ENCODE measurements at regions not wholly inside any gene's neighbourhood (a gene's known extent, or its start where the extent isn't known, plus 50 kb on each side); places are given as distances from the start of the nearest gene placed in this dataset.
"Not testable (repeated sequence)": the region's sequence is repeated elsewhere in the genome, so short reads cannot be mapped to it uniquely, and the experiment has no call there.

DNA sequence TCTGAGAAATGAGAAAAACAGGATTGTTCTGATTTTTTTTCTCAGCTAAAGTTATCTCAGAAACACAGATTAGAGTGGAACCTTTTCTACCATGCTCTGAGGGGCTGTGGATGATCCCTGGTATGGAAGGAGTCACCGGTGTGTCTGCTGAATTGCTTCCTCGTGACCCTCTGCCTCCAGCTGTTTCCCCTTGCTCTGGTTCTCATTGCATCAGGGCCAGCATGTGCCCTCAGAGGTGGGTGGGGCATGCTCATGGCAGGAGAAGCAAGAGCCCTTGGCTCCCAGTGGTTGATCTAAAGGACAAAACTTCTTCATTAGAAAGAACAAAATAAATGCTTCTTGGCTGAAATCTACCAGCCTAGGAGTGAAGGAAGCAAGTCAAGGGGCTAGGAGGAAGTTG, 183.2 kb upstream of the HMCN1 start:
- intact Hi-C loops (cut with micrococcal nuclease) = no loop called here

DNA sequence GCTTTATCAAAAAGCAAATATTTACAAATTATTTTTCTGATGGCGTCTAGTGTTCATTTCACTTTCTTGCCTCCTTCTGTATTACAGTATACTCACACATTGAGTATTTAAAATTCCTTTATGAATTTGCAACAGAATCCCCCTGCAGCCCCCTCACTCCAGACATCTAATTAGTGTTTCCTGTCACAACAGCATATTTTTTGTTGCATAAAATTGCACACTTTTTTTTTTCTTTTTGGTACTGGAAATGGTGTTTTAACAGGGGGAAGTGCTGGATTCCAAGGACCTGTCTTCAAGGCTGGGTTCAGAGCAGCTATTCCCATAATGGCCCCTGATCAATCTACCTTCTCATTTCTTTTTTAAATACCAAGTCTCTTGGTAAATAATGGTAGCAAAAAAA, 184.3 kb upstream of the HMCN1 start:
- intact Hi-C loops (cut with micrococcal nuclease) = no loop called here

DNA sequence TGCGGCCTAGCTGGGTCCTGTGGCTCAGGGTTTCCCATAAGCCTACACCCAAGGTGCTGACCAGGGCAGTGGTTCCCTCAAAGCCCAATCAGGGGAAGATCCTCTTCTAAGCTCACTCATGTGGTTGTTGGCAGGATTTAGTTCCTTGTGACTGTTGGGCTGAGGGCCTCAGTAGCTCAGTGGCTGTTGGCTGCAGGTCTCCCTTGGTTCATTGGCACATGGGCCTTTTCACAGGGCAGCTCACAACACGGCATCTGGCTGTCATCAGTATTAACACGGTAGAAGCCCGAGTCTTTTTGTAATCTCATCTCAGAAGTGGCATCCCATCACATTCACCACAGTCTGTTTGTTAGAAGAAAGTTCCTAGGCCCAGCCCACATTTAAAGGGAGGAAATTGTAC, 188.2 kb upstream of the HMCN1 start:
- intact Hi-C loops (cut with micrococcal nuclease) = no loop called here

DNA sequence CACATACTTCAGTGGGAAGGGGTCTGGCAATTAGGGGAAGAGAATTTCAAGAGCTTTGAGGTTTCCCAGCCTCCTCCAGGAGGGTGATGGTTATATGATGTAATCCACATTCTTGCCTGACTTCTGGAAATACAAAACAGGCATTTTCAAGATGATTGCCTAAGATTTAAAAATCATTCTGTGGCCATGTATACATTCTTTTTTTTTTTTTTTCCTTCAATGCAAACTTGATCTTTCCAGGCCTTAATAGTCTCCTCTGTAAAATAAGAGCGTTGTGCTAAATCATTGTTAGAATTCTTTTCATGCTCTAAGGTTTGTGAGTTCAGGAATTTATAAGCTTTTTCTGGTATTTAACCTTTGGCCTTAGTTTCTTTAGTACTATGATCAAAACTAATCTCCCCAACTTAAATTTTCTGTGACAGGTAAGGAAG, 192.3 kb upstream of the HMCN1 start:
- intact Hi-C loops (cut with micrococcal nuclease) = no loop called here

DNA sequence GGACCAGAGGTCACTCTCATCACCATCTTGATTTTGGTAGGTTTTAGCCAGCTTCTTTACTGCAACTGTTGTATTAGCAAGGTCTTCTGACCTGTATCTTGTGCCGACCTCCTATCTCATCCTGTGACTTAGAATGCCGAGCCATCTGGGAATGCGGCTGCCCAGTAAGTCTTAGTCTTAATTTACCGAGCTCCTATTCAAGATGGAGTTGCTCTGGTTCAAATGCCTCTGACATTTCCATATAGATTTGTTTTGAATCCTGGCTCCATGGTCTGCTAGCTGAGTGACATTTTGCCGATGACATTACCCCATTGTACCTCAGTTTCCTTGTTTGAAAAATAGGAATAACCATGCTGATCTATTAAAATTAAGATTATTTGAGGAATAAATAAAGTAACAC, 193.9 kb upstream of the HMCN1 start:
- intact Hi-C loops (cut with micrococcal nuclease) = no loop called here

DNA sequence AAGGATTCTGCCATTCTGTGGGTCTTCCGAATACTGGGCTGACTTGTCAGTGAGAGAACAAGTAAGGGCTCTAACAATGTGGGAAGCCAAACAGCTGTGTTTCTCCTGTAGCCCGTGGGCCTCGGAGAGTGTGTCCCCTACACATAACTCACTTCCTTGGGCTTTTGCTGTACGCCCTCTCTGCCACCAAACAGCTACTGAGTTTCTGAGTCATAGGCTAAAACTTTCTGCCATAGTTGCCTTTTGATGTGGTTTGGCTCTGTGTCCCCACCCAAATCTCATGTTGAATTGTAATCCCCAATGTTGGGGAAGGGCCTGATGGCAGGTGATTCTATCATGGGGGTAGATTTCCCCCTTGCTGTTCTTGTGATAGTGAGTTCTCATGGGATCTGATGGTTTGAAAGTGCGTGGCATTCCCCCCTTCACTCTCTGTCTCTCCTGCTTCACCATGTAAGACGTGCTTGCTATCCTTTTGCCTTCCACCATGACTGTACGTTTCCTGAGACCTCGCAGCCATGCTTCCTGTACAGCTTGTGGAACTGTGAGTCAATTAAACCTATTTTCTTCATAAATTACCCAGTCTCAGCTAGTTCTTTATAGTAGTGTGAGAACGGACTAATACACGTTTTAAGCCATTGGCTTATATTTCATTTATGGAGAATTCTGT, 194.8 kb upstream of the HMCN1 start:
- intact Hi-C loops (cut with micrococcal nuclease) = no loop called here

DNA sequence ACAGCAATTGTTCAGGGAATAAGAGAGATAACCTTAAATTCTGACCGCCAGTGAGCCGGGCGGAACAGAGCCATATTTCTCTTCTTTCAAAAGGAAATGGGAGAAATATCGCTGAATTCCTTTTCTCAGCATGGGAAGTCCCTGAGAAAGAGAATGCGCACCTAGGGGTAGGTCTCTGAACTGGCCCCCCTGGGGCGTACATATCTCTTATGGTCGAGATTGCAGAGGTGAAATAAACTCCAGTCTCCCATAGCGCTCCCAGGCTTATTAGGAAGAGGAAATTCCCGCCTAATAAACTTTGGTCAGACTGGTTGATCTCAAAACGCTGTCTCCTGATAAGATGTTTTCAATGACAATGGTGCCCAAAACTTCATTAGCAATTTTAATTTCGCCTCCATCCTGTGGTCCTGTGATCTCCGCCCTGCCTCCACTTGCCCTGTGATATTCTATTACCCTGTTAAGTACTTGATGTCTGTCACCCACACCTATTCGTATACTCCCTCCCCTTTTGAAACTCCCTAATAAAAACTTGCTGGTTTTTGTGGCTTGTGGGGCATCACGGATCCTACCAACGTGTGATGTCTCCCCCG, 195.8 kb upstream of the HMCN1 start:
- intact Hi-C loops (cut with micrococcal nuclease) = not testable (repeated sequence)

DNA sequence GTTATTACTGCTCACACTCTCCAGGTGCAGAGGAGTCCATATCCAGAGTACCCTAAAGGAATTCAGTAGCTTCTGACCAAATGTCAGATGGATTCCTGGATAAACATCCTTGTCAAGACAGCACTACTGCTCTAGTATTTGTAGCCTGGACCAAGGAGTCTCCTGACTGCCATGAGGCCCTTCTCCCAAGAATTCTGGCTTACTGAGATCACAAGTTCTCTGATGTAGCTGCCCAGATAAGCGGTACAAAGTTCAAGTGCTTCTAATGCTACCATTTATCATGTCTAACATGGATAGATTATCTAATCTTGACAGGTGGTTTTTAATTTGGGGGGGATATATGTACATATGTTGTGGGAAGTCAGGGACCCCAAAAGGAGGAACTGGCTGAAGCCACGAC, 196.6 kb upstream of the HMCN1 start:
- intact Hi-C loops (cut with micrococcal nuclease) = no loop called here

DNA sequence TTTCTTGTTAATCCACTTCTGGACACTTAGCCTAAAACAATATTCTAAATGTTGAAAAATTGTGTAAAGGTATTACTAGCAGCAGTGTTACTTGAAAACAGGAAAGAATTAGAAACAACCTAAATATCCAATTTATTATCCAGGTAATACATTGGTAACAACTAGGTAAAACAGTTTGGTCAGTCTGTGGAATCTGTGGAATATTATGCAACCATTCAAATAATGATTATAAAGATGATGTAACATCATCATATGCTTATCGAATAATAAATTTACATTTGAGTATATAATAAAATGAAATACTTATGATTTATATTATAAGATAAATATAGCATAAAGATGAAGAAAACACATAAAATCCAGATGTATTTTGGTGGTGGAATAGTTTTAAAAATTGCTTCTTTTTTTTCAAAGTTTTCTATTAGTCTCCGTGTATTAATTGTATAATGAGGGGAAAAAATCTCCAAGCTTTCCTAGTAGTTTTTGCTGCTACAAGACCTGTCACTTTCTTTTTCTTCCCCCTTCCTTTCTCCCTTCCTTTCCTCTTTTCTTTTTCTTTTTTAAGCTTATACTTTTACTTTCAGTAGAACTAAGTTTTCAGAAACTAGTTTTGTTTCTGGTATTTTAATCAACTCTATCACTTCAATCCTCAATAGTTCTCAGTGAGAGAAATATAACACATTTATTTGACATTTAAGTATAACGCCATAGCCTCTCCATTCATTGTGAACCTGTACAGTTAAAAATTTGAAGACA, 197.8 kb upstream of the HMCN1 start:
- intact Hi-C loops (cut with micrococcal nuclease) = no loop called here

DNA sequence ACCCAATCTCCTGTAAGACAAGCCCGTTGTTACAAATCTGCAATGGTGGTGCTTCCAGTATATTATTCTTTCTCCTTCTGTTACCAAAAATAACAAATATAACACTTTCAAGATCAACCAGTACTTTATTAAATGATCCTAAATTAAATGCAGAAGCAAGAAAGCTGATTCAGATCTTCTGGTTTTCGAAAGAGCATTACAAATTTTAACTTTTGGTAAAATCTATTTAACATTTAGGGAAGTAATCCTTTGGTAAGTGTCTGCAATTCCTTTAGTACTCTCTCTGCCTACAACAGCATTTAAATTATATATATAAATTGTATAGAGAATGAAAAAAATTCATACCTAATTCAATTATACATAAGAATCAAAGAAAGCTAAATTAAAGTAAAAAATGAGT, 198.6 kb upstream of the HMCN1 start:
- intact Hi-C loops (cut with micrococcal nuclease) = no loop called here

DNA sequence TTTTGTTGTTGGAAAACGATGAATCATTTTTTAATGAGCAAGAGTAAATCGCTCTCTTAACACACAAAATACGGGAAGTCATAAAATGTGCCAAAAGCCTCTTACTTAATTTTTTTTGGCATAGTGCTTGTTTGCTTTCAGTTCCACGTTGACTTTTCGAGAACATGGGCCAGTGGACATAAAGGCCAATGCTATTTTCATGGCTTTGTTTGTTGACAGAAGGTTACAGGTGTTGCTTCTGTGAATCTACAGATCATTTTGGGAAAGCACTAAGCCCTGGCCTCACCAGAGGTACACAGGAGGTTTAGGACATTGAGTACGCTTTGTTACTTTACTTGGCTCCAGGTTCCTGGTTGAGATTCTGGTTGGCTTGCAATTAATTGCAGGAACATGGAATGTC, 199.4 kb upstream of the HMCN1 start:
- intact Hi-C loops (cut with micrococcal nuclease) = no loop called here

DNA sequence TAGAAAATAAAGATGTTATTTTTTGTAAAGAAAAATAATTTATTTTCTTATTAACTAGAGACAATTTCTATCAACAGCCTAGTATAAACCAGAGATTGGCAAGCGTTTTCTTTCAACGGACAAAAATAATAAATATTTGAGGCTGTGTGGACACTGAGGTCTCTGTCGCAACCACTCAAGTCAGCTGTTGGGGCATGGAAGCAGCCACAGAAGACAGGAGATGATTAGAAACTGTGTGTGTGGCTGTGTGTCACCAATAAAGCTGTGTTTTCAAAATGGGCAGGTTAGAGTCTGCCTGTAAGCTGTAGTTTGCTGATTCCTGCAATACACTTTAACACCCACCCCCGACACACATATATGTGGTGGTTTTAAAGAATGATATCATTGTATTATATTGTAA, 200.6 kb upstream of the HMCN1 start:
- intact Hi-C loops (cut with micrococcal nuclease) = no loop called here

DNA sequence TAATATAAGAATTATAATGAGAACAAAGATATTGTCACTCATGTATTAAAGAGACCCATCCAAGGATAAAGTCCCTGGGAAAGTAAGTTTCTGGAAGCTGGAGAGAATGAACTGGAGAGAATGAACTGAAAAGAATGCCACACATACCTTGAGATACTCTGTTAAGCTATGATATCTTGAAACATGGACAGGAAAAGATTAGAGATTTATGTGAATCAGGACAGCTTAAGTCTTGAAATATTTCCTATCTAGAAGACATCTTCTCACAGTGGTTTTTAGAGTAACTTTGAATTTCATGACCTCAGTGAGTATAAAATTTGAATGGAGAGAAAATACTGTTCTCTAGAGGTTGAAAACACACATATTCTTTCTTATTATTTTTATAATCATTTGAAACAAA, 201.3 kb upstream of the HMCN1 start:
- intact Hi-C loops (cut with micrococcal nuclease) = no loop called here

DNA sequence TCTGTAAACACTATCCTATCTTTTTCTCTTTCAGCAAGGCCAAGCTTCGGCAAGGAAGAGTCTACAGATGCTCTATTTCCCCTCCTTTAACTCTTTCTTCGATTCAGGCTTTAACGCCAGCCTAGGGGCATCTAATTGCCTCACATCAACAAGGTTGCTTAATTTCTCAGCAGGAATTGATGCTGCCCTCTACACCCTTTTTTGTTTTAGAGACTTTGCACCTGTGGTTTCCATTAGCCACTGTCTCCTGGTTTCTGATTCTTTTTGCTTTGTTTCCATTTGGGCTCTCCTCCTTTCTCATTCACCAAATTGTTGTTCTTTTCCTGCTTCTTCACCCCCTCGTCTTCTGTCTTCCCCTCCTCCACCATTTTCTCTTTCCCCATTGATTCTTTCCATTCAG, 202.4 kb upstream of the HMCN1 start:
- intact Hi-C loops (cut with micrococcal nuclease) = no loop called here

DNA sequence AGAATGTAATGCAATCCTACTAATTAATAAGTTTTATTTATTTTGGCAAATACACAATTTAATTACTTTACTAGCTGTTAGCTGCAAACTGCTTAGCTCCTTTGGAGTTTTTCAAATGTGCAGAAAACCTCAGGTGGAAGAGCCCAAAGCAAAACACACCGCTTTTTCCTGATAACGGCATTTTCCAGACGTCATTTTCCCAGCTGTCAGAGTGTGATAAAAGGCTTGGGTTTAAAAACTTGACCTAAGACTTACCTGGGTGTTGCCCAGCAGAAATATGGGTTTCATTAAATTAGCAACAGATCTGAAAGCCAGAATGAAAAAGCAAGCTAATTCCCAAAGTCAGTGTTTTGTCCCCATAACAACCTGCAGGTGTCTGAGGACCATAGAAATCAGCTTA, 204.0 kb upstream of the HMCN1 start:
- intact Hi-C loops (cut with micrococcal nuclease) = no loop called here

DNA sequence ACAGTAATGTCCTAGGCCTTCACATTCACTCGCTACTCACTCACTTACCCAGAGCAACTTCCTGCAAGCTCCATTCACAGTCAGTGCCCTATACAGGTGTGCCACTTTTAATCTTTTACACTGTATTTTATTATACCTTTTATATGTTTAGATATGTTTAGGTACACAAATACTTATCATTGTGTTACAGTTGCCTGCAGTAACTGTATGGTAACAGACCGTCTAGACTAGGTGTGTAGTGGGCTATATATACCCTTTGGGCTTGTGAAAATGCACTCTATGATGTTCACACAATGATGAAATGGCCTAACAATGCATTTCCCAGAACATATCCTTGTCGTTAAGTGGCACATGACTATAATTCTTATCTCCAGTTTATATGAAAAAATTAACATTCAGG, 204.5 kb upstream of the HMCN1 start:
- intact Hi-C loops (cut with micrococcal nuclease) = no loop called here

DNA sequence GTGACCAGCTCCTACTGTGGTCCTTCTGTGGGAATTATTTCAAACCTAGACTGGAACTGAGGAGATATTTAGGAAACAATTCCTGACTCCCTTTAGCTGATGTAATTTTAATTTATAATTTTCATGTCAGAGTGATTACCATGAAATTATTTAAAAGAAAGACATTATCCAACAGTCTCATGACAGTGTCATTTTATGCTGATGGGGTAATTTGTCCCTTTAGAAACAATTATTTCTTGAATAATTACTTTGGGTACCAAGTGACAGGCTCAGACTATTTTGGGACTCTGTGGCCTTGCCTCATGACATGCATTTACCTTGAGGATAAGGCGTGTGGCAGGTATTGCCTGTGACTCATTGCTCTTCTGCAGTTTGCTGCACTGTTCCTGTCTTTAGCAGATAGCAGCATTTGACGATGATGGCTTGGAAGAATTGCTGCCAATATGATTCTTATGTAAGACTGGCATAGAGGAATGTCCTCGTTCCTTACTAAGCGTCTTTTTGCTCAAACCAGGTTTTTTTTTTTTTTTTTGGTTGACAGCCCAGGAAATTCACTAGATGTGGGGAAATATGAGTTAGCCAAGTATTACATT, 206.0 kb upstream of the HMCN1 start:
- intact Hi-C loops (cut with micrococcal nuclease) = no loop called here

DNA sequence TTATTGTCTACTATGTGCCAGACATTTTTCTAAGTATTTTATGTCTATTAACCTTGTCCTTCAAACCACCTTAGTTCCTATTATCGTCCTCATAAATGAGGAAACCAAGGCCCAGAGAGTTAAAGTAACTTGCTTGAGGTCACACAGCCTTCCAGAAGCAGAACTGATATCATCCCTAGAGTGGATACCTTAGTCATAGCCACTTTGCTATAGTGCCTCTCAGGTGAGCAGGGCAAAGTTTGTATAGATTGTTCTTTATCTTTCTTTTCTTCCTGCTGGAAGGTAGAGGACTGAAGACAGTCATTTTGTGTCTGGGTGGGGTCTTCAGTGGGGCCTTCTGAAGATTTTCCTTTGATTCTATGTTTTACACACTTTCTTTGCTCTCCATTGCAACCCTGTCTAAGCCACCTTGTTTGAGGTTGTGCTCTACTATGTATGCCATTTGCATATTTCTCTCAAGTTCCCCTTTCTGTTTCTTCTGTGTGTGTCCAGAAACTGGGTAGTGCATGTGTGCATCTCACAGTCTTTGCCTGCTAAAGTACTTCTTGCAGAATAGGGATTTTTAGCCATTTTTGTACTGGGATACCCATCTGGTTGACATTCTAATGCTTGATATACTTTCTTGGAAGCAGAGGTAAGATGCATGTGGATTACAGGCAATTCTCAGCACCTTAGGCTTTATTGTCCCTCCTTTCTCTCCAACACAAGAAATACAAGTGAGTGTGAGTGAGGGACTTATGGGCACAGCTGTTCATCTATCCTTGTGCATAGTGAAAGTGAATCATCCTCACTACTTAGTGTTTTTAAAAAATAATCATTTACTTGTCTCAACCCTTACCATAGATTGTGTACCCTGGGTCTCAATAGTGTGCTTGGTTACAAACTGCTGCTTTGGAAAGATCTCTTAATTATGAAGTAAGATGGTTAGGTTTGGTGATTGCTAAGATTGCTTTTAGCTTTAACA, 207.6 kb upstream of the HMCN1 start:
- intact Hi-C loops (cut with micrococcal nuclease) = no loop called here

DNA sequence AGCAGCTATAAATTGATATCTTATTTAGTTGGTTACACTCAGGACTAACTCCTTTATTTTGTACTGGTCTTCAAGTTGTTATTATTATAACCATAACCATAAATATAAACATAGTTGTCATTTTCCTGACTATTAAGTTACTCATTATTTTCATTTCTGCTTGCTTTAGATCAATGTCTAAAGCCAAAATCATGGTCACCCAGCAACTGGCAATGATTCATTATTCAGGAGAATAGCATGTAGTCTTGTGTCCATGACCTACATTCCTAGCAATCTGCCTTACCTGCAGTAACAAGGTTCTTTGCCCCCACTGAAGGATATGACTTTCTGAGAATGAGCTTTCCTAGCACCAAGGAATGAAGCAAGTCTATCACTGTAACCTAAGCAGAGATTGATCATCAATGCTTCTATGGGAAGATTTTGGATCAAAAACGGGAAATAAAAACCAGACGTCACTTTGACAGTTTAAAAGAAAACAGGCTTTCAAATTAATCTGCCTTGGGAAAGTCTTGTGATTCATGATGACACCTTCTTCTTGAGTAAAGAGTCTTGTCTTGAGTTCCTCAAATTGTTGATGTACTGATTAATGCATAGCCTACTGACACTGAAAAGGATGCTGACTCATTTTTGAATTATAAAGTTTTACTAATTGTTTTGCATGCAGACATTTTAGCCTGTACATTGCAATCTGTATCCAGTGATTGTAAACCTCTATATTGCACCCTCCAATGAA, 203.3 kb upstream of the IVNS1ABP start:
- intact Hi-C loops (cut with micrococcal nuclease) = no loop called here

DNA sequence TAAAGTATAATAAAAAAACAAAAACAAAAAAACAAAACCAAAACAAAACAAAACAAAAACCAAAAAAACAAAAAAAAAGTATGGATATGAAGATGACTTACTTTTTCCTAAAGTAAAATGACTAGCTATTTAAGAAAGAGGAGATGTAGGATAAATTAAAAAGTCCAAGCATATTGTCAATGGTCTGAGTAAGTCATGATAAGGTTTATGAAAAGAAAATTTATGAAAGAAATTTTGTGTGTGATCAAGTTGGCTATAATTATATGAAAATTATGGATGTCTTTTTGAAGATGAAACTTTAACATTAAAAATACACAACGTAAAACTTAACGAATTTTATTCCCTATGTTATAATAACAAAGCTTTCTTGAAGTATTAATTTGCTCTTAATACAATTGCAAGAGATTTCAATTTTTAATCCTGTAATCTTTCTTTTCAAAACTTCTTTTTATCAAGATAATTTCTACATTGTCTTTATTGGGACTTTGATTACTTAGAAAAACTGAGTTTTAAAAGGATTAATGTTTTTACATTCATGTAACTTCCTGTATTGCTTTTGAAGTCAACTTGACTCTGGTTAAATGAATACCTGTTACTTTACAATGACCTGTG, 200.9 kb upstream of the IVNS1ABP start:
- intact Hi-C loops (cut with micrococcal nuclease) = no loop called here

All from T-helper 1 cell treated with Interleukin-12 subunit alpha and Interleukin-12 subunit beta and Interleukin-4 antibody, amounts not matched to agents 30 ng/mL and 1 ng/mL, for 36 hours (primary cell).